ENCODE measurements at regions not wholly inside any gene's neighbourhood (a gene's known extent, or its start where the extent isn't known, plus 50 kb on each side); places are given as distances from the start of the nearest gene placed in this dataset.

- no peak for ATAC-seq
- TF ChIP-seq ESRRG (CRISPR knock-in tag; IDR thresholded peaks at IDR 0.05) (no peak), OSR1 (CRISPR knock-in tag; IDR thresholded peaks at IDR 0.05) (no peak), POU6F1 (CRISPR knock-in tag; IDR thresholded peaks at IDR 0.05; ENCODE audit: borderline replicate concordance, low read depth) (no peak), TSHZ2 (CRISPR knock-in tag; IDR thresholded peaks at IDR 0.05) (no peak), ARNTL (CRISPR knock-in tag; IDR thresholded peaks at IDR 0.05; ENCODE audit: borderline replicate concordance, low read depth) (no peak), TCF4 (CRISPR knock-in tag; IDR thresholded peaks at IDR 0.05; ENCODE audit: borderline replicate concordance) (no peak), ZNF8 (CRISPR knock-in tag; IDR thresholded peaks at IDR 0.05) (no peak), GLIS3 (CRISPR knock-in tag; IDR thresholded peaks at IDR 0.05) (no peak), CREB5 (CRISPR knock-in tag; IDR thresholded peaks at IDR 0.05; ENCODE audit: low read depth) (no peak), PATZ1 (CRISPR knock-in tag; IDR thresholded peaks at IDR 0.05; ENCODE audit: borderline replicate concordance) (no peak), BACH2 (CRISPR knock-in tag; IDR thresholded peaks at IDR 0.05; ENCODE audit: borderline replicate concordance) (no peak), ZFP30 (CRISPR knock-in tag; IDR thresholded peaks at IDR 0.05) (no peak), RARB (CRISPR knock-in tag; IDR thresholded peaks at IDR 0.05) (no peak)
Measured at GRCh38 chr18:78825168-78825567, 154.4 kb upstream of the SALL3 start.

- TF ChIP-seq TOX (CRISPR knock-in tag; IDR thresholded peaks at IDR 0.05; ENCODE audit: borderline replicate concordance) (no peak), PATZ1 (CRISPR knock-in tag; IDR thresholded peaks at IDR 0.05; ENCODE audit: borderline replicate concordance) (no peak), CREB5 (CRISPR knock-in tag; IDR thresholded peaks at IDR 0.05; ENCODE audit: low read depth) (no peak), CSDC2 (CRISPR knock-in tag; IDR thresholded peaks at IDR 0.05) (no peak), SNAI2 (CRISPR knock-in tag; IDR thresholded peaks at IDR 0.05) (no peak), ZNF70 (CRISPR knock-in tag; IDR thresholded peaks at IDR 0.05) (no peak), ZFP30 (CRISPR knock-in tag; IDR thresholded peaks at IDR 0.05) (no peak), TCF4 (CRISPR knock-in tag; IDR thresholded peaks at IDR 0.05; ENCODE audit: borderline replicate concordance) (no peak), ZFP3 (CRISPR knock-in tag; IDR thresholded peaks at IDR 0.05) (no peak), ZC3H10 (CRISPR knock-in tag; IDR thresholded peaks at IDR 0.05) (no peak)
- no peak for ATAC-seq
Measured at GRCh38 chr18:78826631-78827030, 153.0 kb upstream of the SALL3 start.

- TF ChIP-seq OSR1 (CRISPR knock-in tag; IDR thresholded peaks at IDR 0.05) (no peak), ZC3H10 (CRISPR knock-in tag; IDR thresholded peaks at IDR 0.05) (no peak), PATZ1 (CRISPR knock-in tag; IDR thresholded peaks at IDR 0.05; ENCODE audit: borderline replicate concordance) (no peak), CREB5 (CRISPR knock-in tag; IDR thresholded peaks at IDR 0.05; ENCODE audit: low read depth) (no peak)
- ATAC-seq = no peak
Measured at GRCh38 chr18:78827141-78827540, 152.5 kb upstream of the SALL3 start.
